GM06990 (cell line): ENCODE measurements at regions not wholly inside any gene's neighbourhood (a gene's known extent, or its start where the extent isn't known, plus 50 kb on each side); places are given as distances from the start of the nearest gene placed in this dataset.

Source experiments
- DNase-seq: peaks from one replicate; pipeline ENCODE4 v3.0.0-alpha.2; 2011; ENCODE audit not compliant: insufficient read length; ENCODE audit errors: extremely low read depth
- H3K27me3 ChIP-seq: replicated peaks from 2 replicates; pipeline ENCODE4 v1.6.0; 2011; ENCODE audit warnings: low read length; ENCODE audit not compliant: control insufficient read depth, insufficient read depth
- H3K36me3 ChIP-seq: 2 replicates; pipeline ENCODE4 v1.5.1; 2011; ENCODE audit warnings: low read length; ENCODE audit not compliant: control insufficient read depth, insufficient read depth
- H3K4me3 ChIP-seq: replicated peaks from 2 replicates; pipeline ENCODE4 v1.5.1; 2011; ENCODE audit warnings: low read depth, mild to moderate bottlenecking, control low read depth, low read length
- TF ChIP-seq, protein P1 (sequence below): IDR thresholded peaks from 2 replicates; pipeline ENCODE4 v1.5.1; 2011; ENCODE audit warnings: low read length, control low read depth, mild to moderate bottlenecking, inconsistent platforms; ENCODE audit not compliant: insufficient read depth, poor library complexity, severe bottlenecking

DNA sequence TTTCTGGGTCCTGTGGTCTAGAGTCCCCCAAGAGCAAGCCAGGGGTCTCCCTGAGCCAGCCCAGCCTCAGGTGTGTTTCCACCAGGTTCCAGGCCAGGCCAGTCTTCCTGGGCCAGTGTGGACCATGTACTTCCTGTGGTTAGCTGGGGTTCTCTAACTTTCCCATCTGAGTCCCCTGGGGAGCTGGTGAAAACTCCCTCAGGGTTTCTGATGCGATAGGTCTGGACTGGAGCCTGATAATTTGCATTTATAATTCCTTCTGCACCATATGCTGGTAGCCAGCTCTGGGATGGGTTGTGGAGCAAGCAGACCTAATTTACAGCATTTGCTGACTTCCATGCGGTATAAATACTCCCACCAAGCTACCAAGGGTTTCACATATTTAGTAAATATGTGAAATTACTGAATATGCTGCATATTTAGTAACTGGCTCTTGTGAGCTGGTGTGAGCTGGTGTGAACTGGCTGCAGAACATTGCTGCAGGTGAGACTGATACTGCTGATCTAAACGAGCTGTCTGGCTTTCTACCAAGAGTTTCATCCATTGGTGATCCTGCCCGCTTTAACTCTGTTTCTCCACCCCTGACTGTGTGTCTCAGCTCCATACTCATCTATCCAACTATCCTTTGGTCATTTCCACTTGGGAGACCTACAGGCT is 62.6 kb downstream of the RIN2 start:
- H3K4me3 ChIP-seq = no peak overlapping the region
- DNase-seq = peak; percentile 16
- TF ChIP-seq, protein P1, sequence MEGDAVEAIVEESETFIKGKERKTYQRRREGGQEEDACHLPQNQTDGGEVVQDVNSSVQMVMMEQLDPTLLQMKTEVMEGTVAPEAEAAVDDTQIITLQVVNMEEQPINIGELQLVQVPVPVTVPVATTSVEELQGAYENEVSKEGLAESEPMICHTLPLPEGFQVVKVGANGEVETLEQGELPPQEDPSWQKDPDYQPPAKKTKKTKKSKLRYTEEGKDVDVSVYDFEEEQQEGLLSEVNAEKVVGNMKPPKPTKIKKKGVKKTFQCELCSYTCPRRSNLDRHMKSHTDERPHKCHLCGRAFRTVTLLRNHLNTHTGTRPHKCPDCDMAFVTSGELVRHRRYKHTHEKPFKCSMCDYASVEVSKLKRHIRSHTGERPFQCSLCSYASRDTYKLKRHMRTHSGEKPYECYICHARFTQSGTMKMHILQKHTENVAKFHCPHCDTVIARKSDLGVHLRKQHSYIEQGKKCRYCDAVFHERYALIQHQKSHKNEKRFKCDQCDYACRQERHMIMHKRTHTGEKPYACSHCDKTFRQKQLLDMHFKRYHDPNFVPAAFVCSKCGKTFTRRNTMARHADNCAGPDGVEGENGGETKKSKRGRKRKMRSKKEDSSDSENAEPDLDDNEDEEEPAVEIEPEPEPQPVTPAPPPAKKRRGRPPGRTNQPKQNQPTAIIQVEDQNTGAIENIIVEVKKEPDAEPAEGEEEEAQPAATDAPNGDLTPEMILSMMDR = no peak
- H3K36me3 ChIP-seq = no peaks in the 10 kb centered on the region
- H3K27me3 ChIP-seq = no peaks in the 10 kb centered on the region

DNA sequence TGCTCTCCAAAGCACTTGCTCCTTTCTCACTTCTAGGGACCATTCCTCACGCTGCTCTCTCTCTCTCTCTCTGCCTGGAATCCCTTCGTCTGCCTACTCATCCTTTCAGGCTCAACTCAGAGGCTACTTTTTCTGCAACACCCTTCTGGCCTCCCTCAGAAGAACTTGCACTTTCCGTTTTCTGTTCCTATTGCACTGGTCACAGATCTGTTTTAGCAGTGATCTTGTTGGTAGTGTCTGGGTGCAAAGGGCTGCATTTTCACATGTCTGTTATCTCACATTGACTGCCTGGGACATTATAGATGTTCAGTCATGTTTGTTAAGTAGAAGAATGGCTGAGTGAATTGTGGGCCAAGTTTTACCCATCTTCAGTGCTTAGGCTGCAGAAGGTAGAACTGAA is 63.5 kb downstream of the RIN2 start:
- Histone ChIP-seq H3K27me3 (no peaks in the 10 kb centered on the region), H3K36me3 (no peaks in the 10 kb centered on the region), H3K4me3 (no peak overlapping the region)
- DNase-seq = no peak
- TF ChIP-seq, protein P1 = no peak

DNA sequence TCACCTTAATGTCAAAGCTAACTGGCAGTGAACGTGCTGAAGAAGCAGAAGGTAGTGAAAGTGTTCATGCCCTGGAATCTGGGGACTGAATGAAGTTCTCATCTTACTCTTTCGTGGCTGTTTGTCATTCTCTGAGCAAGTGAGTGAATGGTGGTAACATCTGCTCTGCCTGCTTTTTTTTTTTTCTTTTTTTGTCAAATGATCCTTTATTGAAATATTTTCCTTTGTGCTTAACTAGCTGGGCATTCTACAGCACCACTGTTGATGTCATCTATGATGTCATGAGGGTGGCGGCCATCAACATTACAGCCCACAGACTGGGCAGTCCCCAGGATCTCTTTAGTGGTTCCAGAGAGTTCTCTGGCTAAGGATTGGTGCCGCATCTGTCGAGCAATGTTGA is 65.2 kb downstream of the RIN2 start:
- TF ChIP-seq, protein P1 = no peak
- no peak for DNase-seq
- H3K36me3 ChIP-seq = no peaks in the 10 kb centered on the region
- H3K27me3 ChIP-seq = no peaks in the 10 kb centered on the region
- no peak overlapping the region for H3K4me3 ChIP-seq

DNA sequence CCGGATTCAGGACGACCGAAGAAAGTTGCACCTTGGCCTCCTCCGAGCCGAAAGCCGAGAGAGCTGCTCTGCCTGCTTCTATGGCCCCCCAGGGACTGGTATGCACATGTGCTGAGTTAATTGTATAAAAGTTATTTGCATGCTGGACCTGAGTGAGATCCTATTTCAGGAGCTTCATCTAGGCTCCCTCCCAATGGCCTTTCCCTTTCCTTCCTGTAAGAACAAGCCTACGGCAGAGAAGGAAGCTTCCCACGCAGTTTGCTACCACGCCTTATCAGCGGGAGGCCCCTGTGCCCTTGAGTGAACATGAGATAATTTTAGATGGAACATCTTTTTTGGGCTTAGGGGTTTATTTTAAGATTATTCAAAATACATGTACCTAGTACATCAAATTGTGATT is 65.9 kb downstream of the RIN2 start:
- TF ChIP-seq, protein P1 = no peak
- no peak for DNase-seq
- Histone ChIP-seq H3K36me3 (no peaks in the 10 kb centered on the region), H3K27me3 (no peaks in the 10 kb centered on the region), H3K4me3 (no peak overlapping the region)

DNA sequence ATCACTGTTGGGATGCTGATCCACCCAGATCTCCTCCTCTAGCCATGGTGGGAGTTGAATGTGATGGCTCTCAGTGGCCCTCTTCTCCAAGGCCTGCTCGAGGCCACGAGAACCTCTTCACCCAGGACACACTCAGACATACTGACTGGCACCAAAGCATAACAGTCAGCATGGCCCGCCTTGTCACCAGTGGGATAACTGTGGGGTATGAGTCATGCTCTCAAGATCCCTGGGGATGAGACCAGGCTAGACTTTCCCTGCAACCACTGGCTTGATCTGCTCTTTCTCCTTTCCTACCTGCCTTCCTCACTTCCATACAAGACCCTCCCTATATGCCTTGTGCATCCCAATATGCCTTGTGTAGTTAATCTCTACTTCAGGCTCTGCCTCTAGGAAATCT is 66.8 kb downstream of the RIN2 start:
- TF ChIP-seq, protein P1 = no peak
- DNase-seq = no peak

More for the DNA sequence above, 66.8 kb downstream of the RIN2 start:
- no peak overlapping the region for H3K4me3 ChIP-seq
- no peaks in the 10 kb centered on the region for H3K36me3 ChIP-seq
- H3K27me3 ChIP-seq = no peaks in the 10 kb centered on the region
